SK-N-SH (cell line): ENCODE measurements at regions not wholly inside any gene's neighbourhood (a gene's known extent, or its start where the extent isn't known, plus 50 kb on each side); places are given as distances from the start of the nearest gene placed in this dataset.

Experiments used
- CTCF ChIA-PET: fragments of 300-600, 350-600 bp; formaldehyde crosslinking; extraction: SDS; loops from one replicate; lab custom pipeline; 2021; lab: Yijun Ruan, JAX
- POLR2A ChIA-PET: fragments of 350-600 bp; sonication (Branson Sonifier 250); formaldehyde crosslinking; extraction: SDS; loops from one replicate; lab custom pipeline; 2020; ENCODE audit warnings: antibody characterized with exemption, inconsistent platforms; lab: Yijun Ruan, JAX
- DNase-seq: peaks from one replicate; pipeline ENCODE4 v3.0.0; 2012
- H2AFZ ChIP-seq: fragments of 200-600 bp; sonication (generic); 2 replicates; pipeline ENCODE4 v1.8.1; 2016; ENCODE audit warnings: antibody characterized with exemption, mild to moderate bottlenecking, low read depth
- H3F3A ChIP-seq: fragments of 200-600 bp; sonication (generic); replicated peaks from 2 replicates; pipeline ENCODE3; 2016; ENCODE audit warnings: antibody characterized with exemption, mild to moderate bottlenecking; ENCODE audit not compliant: insufficient read depth
- H3K27ac ChIP-seq, 2 experiments: fragments of 200-500 bp in 1 of 2; fragments of 200-600 bp in 1 of 2; sonication (Bioruptor generic) in 1 of 2; sonication (generic), shearing (Covaris generic) in 1 of 2; 2 replicates each; pipeline versions ENCODE4 v1.5.1 to v1.6.1; 2014 to 2016; ENCODE audit warnings: low read depth in 2 of 2, inconsistent platforms in 1 of 2, low read length in 1 of 2, mild to moderate bottlenecking in 1 of 2, mixed read lengths in 1 of 2
- H3K27me3 ChIP-seq: fragments of 200-600 bp; sonication (generic), shearing (Covaris generic); 2 replicates; pipeline ENCODE4 v1.6.1; 2016; ENCODE audit warnings: mixed run types; ENCODE audit not compliant: insufficient read depth
- H3K36me3 ChIP-seq, 2 experiments: fragments of 200-500 bp in 1 of 2; fragments of 200-600 bp in 1 of 2; sonication (Bioruptor generic) in 1 of 2; sonication (generic) in 1 of 2; replicated peaks in 1 of 2; 2 replicates each; pipeline versions ENCODE3 to v1.5.1; 2014 to 2016; ENCODE audit warnings: low read length in 1 of 2, mild to moderate bottlenecking in 1 of 2; ENCODE audit not compliant: insufficient read depth in 2 of 2, control insufficient read depth in 1 of 2
- H3K4me1 ChIP-seq, 2 experiments: fragments of 200-500 bp in 1 of 2; fragments of 200-600 bp in 1 of 2; sonication (Bioruptor generic) in 1 of 2; sonication (generic), shearing (Covaris generic) in 1 of 2; 2 replicates each; pipeline versions ENCODE4 v1.5.1 to v1.6.1; 2014 to 2016; ENCODE audit warnings: low read depth in 1 of 2, low read length in 1 of 2, mixed run types in 1 of 2; ENCODE audit not compliant: insufficient read depth in 2 of 2, control insufficient read depth in 1 of 2
- H3K4me2 ChIP-seq: fragments of 200-600 bp; sonication (generic), shearing (Covaris generic); 2 replicates; pipeline ENCODE4 v1.6.1; 2017; ENCODE audit warnings: mixed run types
- H3K4me3 ChIP-seq, 2 experiments: fragments of 200-500 bp in 1 of 2; fragments of 200-600 bp in 1 of 2; sonication (Bioruptor generic) in 1 of 2; sonication (generic), shearing (Covaris generic) in 1 of 2; 2 replicates each; pipeline versions ENCODE4 v1.5.1 to v1.8.1; 2014 to 2016; ENCODE audit warnings: low read depth in 2 of 2, inconsistent platforms in 1 of 2, low read length in 1 of 2, mild to moderate bottlenecking in 1 of 2, mixed read lengths in 1 of 2, moderate library complexity in 1 of 2
- H3K79me2 ChIP-seq: fragments of 200-600 bp; sonication (generic); 2 replicates; pipeline ENCODE4 v1.8.1; 2017; ENCODE audit warnings: mild to moderate bottlenecking; ENCODE audit not compliant: insufficient read depth
- H3K9ac ChIP-seq: fragments of 200-600 bp; sonication (generic); 2 replicates; pipeline ENCODE4 v1.6.1; 2017; ENCODE audit warnings: mixed run types
- H3K9me2 ChIP-seq: fragments of 200-600 bp; sonication (generic); 2 replicates; pipeline ENCODE4 v1.6.1; 2017; ENCODE audit warnings: mixed run types
- H3K9me3 ChIP-seq: fragments of 200-600 bp; sonication (generic); 2 replicates; pipeline ENCODE4 v1.6.1; 2017; ENCODE audit warnings: mixed run types, mild to moderate bottlenecking, moderate library complexity
- H4K20me1 ChIP-seq: fragments of 200-600 bp; sonication (generic); 2 replicates; pipeline ENCODE4 v1.6.1; 2017; ENCODE audit warnings: mild to moderate bottlenecking, mixed run types; ENCODE audit not compliant: insufficient read depth
- CHD2 ChIP-seq: fragments of 150-350 bp; IDR thresholded peaks from 2 replicates; pipeline ENCODE4 v1.6.1; 2018; ENCODE audit warnings: low read length; ENCODE audit not compliant: partially characterized antibody
- EP300 ChIP-seq, 2 experiments: IDR thresholded peaks; 2 replicates each; pipeline versions ENCODE4 v1.4.0 to v1.6.1; 2012; ENCODE audit warnings: borderline replicate concordance in 1 of 2, low read depth in 1 of 2, low read length in 1 of 2
- EZH2phosphoT487 ChIP-seq: fragments of 200-600 bp; sonication (generic); IDR thresholded peaks from 2 replicates; pipeline ENCODE4 v1.6.1; 2017; ENCODE audit warnings: low read depth, mixed run types, mild to moderate bottlenecking, antibody characterized with exemption, moderate library complexity, borderline replicate concordance
- FOSL2 ChIP-seq: IDR thresholded peaks from 2 replicates; pipeline ENCODE4 v1.4.0; 2012; ENCODE audit warnings: low read depth, mild to moderate bottlenecking, moderate library complexity, borderline replicate concordance
- FOXM1 ChIP-seq: IDR thresholded peaks from 2 replicates; pipeline ENCODE4 v1.4.0; 2012; ENCODE audit warnings: low read depth, mild to moderate bottlenecking
- GATA2 ChIP-seq: sonication (generic); formaldehyde crosslinking; IDR thresholded peaks from 2 replicates; pipeline ENCODE4 v1.5.0; 2020; ENCODE audit warnings: mild to moderate bottlenecking, missing genetic modification reagents
- JUND ChIP-seq: IDR thresholded peaks from 2 replicates; pipeline ENCODE4 v1.4.0; 2012
- MAX ChIP-seq: IDR thresholded peaks from 2 replicates; pipeline ENCODE4 v1.4.0; 2012; ENCODE audit warnings: low read depth
- MEF2A ChIP-seq: IDR thresholded peaks from 2 replicates; pipeline ENCODE4 v1.4.0; 2012; ENCODE audit warnings: low read depth, borderline replicate concordance
- RCOR1 ChIP-seq: fragments of 150-350 bp; IDR thresholded peaks from 2 replicates; pipeline ENCODE4 v1.6.1; 2017; ENCODE audit warnings: antibody characterized with exemption, low read length
- SMC3 ChIP-seq: IDR thresholded peaks from 2 replicates; pipeline ENCODE4 v1.6.1; 2012; ENCODE audit warnings: low read depth, low read length, improper control_type of control experiment
- TEAD4 ChIP-seq: IDR thresholded peaks from 2 replicates; pipeline ENCODE4 v1.4.0; 2012; ENCODE audit warnings: mild to moderate bottlenecking, borderline replicate concordance; ENCODE audit not compliant: insufficient read depth
- YY1 ChIP-seq: IDR thresholded peaks from 2 replicates; pipeline ENCODE4 v1.4.0; 2012; ENCODE audit warnings: low read depth, mild to moderate bottlenecking
- WGBS: methylation state at CpG from one replicate; pipeline ENCODE4 v1.1.6; 2017; ENCODE audit warnings: low lambda C conversion rate; 5-methylcytosine and 5-hydroxymethylcytosine counted together

GRCh38 chr6:156590482-156590881 lies 186.7 kb upstream of the ARID1B start:
- H4K20me1 ChIP-seq = no peaks in the 10 kb centered on the region
- CTCF ChIA-PET = interaction anchor here (1.2 to 1.7 kb wide), 2 partner anchors 25 to 96 kb away, joined by 3 to 5 read pairs; no protein-coding TSS in a partner anchor
- TF ChIP-seq MEF2A = no peak
- no peak for TF ChIP-seq FOXM1
- TF ChIP-seq EP300 (IDR thresholded peaks at IDR 0.05; ENCODE audit: borderline replicate concordance in 1 of 2, low read depth in 1 of 2, low read length in 1 of 2) = no peak
- TF ChIP-seq MAX = no peak
- TF ChIP-seq TEAD4 = no peak
- no peak for TF ChIP-seq YY1
- no peak for TF ChIP-seq RCOR1
- no peak for TF ChIP-seq GATA2
- H3K79me2 ChIP-seq = no peaks in the 10 kb centered on the region
- no peak overlapping the region for H3K9ac ChIP-seq
- no peaks in the 10 kb centered on the region for H3K36me3 ChIP-seq
- H2AFZ ChIP-seq = no peak overlapping the region
- no peaks in the 10 kb centered on the region for H3K27me3 ChIP-seq
- no peak for DNase-seq
- 50% methylated on average over 5 of the region's 6 CpGs for WGBS
- H3K27ac ChIP-seq = no peak overlapping the region
- no peak overlapping the region for H3K4me3 ChIP-seq
- H3K4me1 ChIP-seq = no peaks in the 10 kb centered on the region
- H3F3A ChIP-seq = no peaks in the 10 kb centered on the region
- H3K9me2 ChIP-seq = no peaks in the 10 kb centered on the region
- no peaks in the 10 kb centered on the region for H3K9me3 ChIP-seq
- H3K4me2 ChIP-seq = no peak overlapping the region
- POLR2A ChIA-PET = no interaction called here

- Histone ChIP-seq H3K36me3 (no peaks in the 10 kb centered on the region), H2AFZ (no peak overlapping the region), H3K79me2 (no peaks in the 10 kb centered on the region), H3K9ac (no peak overlapping the region), H3K27me3 (no peaks in the 10 kb centered on the region), H3F3A (no peaks in the 10 kb centered on the region), H4K20me1 (no peaks in the 10 kb centered on the region), H3K9me2 (no peaks in the 10 kb centered on the region), H3K4me3 (no peak overlapping the region), H3K27ac (no peak overlapping the region), H3K4me2 (no peak overlapping the region), H3K4me1 (no peaks in the 10 kb centered on the region), H3K9me3 (no peaks in the 10 kb centered on the region)
- DNase-seq = no peak
- CTCF ChIA-PET = interaction anchor here (0.8 kb wide), 1 partner anchor 29 kb away, joined by 3 read pairs; no protein-coding TSS in a partner anchor
- TF ChIP-seq EZH2phosphoT487 (no peak), SMC3 (no peak), JUND (no peak)
- POLR2A ChIA-PET = no interaction called here
- 31% methylated on average over 1 of the region's 1 CpG for WGBS
These were observed 187.9 kb upstream of the ARID1B start for GRCh38 chr6:156589281-156589680.

- Histone ChIP-seq H3K4me3 (no peak overlapping the region), H3K9me2 (no peaks in the 10 kb centered on the region), H3K4me2 (no peak overlapping the region), H3K27me3 (no peaks in the 10 kb centered on the region), H3K4me1 (no peaks in the 10 kb centered on the region), H4K20me1 (no peaks in the 10 kb centered on the region), H3K9ac (no peak overlapping the region), H3K79me2 (no peaks in the 10 kb centered on the region), H3K27ac (no peak overlapping the region), H3F3A (no peaks in the 10 kb centered on the region), H2AFZ (no peak overlapping the region), H3K9me3 (no peaks in the 10 kb centered on the region), H3K36me3 (no peaks in the 10 kb centered on the region)
- POLR2A ChIA-PET = no interaction called here
- TF ChIP-seq RCOR1 = no peak
- TF ChIP-seq FOXM1 = no peak
- TF ChIP-seq CHD2 = no peak
- no peak for TF ChIP-seq FOSL2
- 69% methylated on average over 3 of the region's 3 CpGs for WGBS
- no peak for DNase-seq
- CTCF ChIA-PET = interaction anchor here (1.2 to 1.3 kb wide), 2 partner anchors 23 to 24 kb away, joined by 3 to 4 read pairs; no protein-coding TSS in a partner anchor
These were observed 189.4 kb upstream of the ARID1B start for GRCh38 chr6:156587751-156588301.
